WI38 (cell line): ENCODE measurements at regions not wholly inside any gene's neighbourhood (a gene's known extent, or its start where the extent isn't known, plus 50 kb on each side); places are given as distances from the start of the nearest gene placed in this dataset.

Experiments used
- H3K4me3 ChIP-seq: 2 replicates; pipeline ENCODE4 v1.5.1; 2011; ENCODE audit warnings: low read depth, mild to moderate bottlenecking, control low read depth, low read length
- CTCF ChIP-seq: IDR thresholded peaks from 2 replicates; pipeline ENCODE4 v1.5.1; 2012; ENCODE audit warnings: low read depth, mild to moderate bottlenecking, control low read depth, low read length

GRCh38 chr16:77553130-77553529 lies 118.3 kb upstream of the ADAMTS18 start:
- TF ChIP-seq CTCF = no peak
- no peak overlapping the region for H3K4me3 ChIP-seq

GRCh38 chr16:77555126-77555525 lies 120.3 kb upstream of the ADAMTS18 start:
- TF ChIP-seq CTCF = no peak

GRCh38 chr16:77555791-77556190 lies 121.0 kb upstream of the ADAMTS18 start:
- H3K4me3 ChIP-seq = peak overlapping the region; percentile 21
- no peak for TF ChIP-seq CTCF

More at GRCh38 chr16:77555126-77555525, 120.3 kb upstream of the ADAMTS18 start:
- H3K4me3 ChIP-seq = no peak overlapping the region

GRCh38 chr16:77556201-77556873 lies 121.5 kb upstream of the ADAMTS18 start:
- TF ChIP-seq CTCF = no peak
- no peak overlapping the region for H3K4me3 ChIP-seq

GRCh38 chr16:77557385-77557784 lies 122.6 kb upstream of the ADAMTS18 start:
- H3K4me3 ChIP-seq = no peak overlapping the region
- TF ChIP-seq CTCF = no peak

GRCh38 chr16:77558786-77559185 lies 124.0 kb upstream of the ADAMTS18 start:
- TF ChIP-seq CTCF = no peak

GRCh38 chr16:77562497-77562896 lies 127.7 kb upstream of the ADAMTS18 start:
- TF ChIP-seq CTCF = no peak
- no peak overlapping the region for H3K4me3 ChIP-seq

More at GRCh38 chr16:77558786-77559185, 124.0 kb upstream of the ADAMTS18 start:
- no peak overlapping the region for H3K4me3 ChIP-seq
